Stomach (tissue), 8 donors: ENCODE measurements at regions not wholly inside any gene's neighbourhood (a gene's known extent, or its start where the extent isn't known, plus 50 kb on each side); places are given as distances from the start of the nearest gene placed in this dataset.

Experiments used
- DNase-seq, 2 donors: peaks; one replicate each; pipeline versions ENCODE4 v3.0.0 to v3.0.0-alpha.2; 2013 to 2019
- H3K27ac ChIP-seq, 5 donors: fragments of 200-600 bp in 4 of 5; sonication (generic) in 4 of 5; one replicate each; pipeline ENCODE4 v1.5.1; 2013 to 2019; ENCODE audit warnings: mild to moderate bottlenecking in 1 of 5, moderate library complexity in 1 of 5
- H3K27me3 ChIP-seq, 3 donors: fragments of 200-600 bp; sonication (generic); one replicate each; pipeline ENCODE4 v1.5.1; 2017 to 2019; ENCODE audit warnings: mixed run types in 1 of 3
- H3K36me3 ChIP-seq, 4 donors: fragments of 200-600 bp; sonication (generic); 1 replicate in 3 of 4; 2 replicates in 1 of 4; pipeline ENCODE4 v1.5.1; 2016 to 2019
- H3K4me1 ChIP-seq, 4 donors: fragments of 200-600 bp; sonication (generic); one replicate each; pipeline ENCODE4 v1.5.1; 2016 to 2019
- H3K4me3 ChIP-seq, 4 donors: fragments of 200-600 bp; sonication (generic) in 3 of 4; one replicate each; pipeline ENCODE4 v1.5.1; 2016 to 2019; ENCODE audit warnings: mild to moderate bottlenecking in 1 of 4
- H3K9me3 ChIP-seq, 4 donors: fragments of 200-600 bp; sonication (generic); one replicate each; pipeline ENCODE4 v1.5.1; 2016 to 2019
- EP300 ChIP-seq: sonication (generic); formaldehyde crosslinking; IDR thresholded peaks from one replicate; pipeline ENCODE4 v1.6.1; 2017; ENCODE audit warnings: antibody characterized with exemption
- POLR2A ChIP-seq, 4 donors: fragments of 450-650 bp; IDR thresholded peaks; one replicate each; pipeline ENCODE4 v1.6.1; 2016; ENCODE audit warnings: antibody characterized with exemption in 4 of 4, control low read depth in 2 of 4, mild to moderate bottlenecking in 1 of 4, moderate library complexity in 1 of 4
- POLR2AphosphoS5 ChIP-seq, 3 donors: sonication (generic); formaldehyde crosslinking; IDR thresholded peaks; one replicate each; pipeline ENCODE4 v1.6.1; 2016; ENCODE audit warnings: antibody characterized with exemption in 3 of 3
- WGBS, 5 donors: extraction: QIAGEN DNeasy Blood & Tissue Kit in 3 of 5; methylation state at CpG; one replicate each; pipeline versions ENCODE4 v1.1.5 to v1.1.7; 2013 to 2018; 5-methylcytosine and 5-hydroxymethylcytosine counted together
- intact Hi-C: fragments of 100-400 bp; cut with DNase I; formaldehyde crosslinking; loops from one replicate; pipeline ENCODE4 v1.15.1; 2023; ENCODE audit warnings: low total_unique reads
- TF ChIP-seq, protein P1 (sequence below), 7 experiments: fragments of 450-650 bp in 4 of 7; fragments of 200-600 bp in 3 of 7; sonication (generic) in 3 of 7; IDR thresholded peaks; one replicate each; pipeline ENCODE4 v1.5.1; 2016 to 2019; ENCODE audit warnings: antibody characterized with exemption in 7 of 7, control low read depth in 2 of 7, mild to moderate bottlenecking in 1 of 7
- donor health status: healthy with polysubstance abuse.
- donor health status: Bipolar disorder and iron deficiency.
- donor health status: healthy.

GRCh38 chr1:115545791-115546733 lies 95.7 kb upstream of the VANGL1 start:
- DNase-seq = peak; percentile 40 to 74
- intact Hi-C loops = no loop called here
- WGBS, 5 donors = 40 to 51% (median 48%) methylated on average over 9 of the region's 9 CpGs
- H3K9me3 ChIP-seq = no peaks in the 10 kb centered on the region
- TF ChIP-seq, protein P1, sequence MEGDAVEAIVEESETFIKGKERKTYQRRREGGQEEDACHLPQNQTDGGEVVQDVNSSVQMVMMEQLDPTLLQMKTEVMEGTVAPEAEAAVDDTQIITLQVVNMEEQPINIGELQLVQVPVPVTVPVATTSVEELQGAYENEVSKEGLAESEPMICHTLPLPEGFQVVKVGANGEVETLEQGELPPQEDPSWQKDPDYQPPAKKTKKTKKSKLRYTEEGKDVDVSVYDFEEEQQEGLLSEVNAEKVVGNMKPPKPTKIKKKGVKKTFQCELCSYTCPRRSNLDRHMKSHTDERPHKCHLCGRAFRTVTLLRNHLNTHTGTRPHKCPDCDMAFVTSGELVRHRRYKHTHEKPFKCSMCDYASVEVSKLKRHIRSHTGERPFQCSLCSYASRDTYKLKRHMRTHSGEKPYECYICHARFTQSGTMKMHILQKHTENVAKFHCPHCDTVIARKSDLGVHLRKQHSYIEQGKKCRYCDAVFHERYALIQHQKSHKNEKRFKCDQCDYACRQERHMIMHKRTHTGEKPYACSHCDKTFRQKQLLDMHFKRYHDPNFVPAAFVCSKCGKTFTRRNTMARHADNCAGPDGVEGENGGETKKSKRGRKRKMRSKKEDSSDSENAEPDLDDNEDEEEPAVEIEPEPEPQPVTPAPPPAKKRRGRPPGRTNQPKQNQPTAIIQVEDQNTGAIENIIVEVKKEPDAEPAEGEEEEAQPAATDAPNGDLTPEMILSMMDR (IDR thresholded peaks at IDR 0.05) = peak in 4 of 7 experiments; percentile 22 to 39 (median 32)
- no peak for TF ChIP-seq POLR2A (IDR thresholded peaks at IDR 0.05)
- TF ChIP-seq POLR2AphosphoS5 (IDR thresholded peaks at IDR 0.05) = no peak
- TF ChIP-seq EP300 = no peak
- no peaks in the 10 kb centered on the region for H3K27me3 ChIP-seq
- no peaks in the 10 kb centered on the region for H3K36me3 ChIP-seq
- peaks cover 0 to 10% (median 4%) of the 10 kb centered on the region in 4 donors for H3K4me1 ChIP-seq
- no peak overlapping the region for H3K4me3 ChIP-seq
- H3K27ac ChIP-seq = no peak overlapping the region

- TF ChIP-seq EP300 (no peak), POLR2A (IDR thresholded peaks at IDR 0.05) (no peak), POLR2AphosphoS5 (IDR thresholded peaks at IDR 0.05) (no peak)
- TF ChIP-seq, protein P1 (IDR thresholded peaks at IDR 0.05) = no peak
- Histone ChIP-seq H3K9me3 (no peaks in the 10 kb centered on the region), H3K4me1 (peaks cover 0 to 10% (median 4%) of the 10 kb centered on the region in 4 donors), H3K27me3 (no peaks in the 10 kb centered on the region), H3K27ac (peak overlapping the region in 1 of 5 donors; percentile 25), H3K36me3 (no peaks in the 10 kb centered on the region), H3K4me3 (no peak overlapping the region)
- DNase-seq = no peak
- WGBS, 5 donors = 75 to 85% (median 80%) methylated on average over 15 of the region's 15 CpGs
- intact Hi-C loops = no loop called here
These were observed 96.6 kb upstream of the VANGL1 start for GRCh38 chr1:115545096-115545720.

DNA sequence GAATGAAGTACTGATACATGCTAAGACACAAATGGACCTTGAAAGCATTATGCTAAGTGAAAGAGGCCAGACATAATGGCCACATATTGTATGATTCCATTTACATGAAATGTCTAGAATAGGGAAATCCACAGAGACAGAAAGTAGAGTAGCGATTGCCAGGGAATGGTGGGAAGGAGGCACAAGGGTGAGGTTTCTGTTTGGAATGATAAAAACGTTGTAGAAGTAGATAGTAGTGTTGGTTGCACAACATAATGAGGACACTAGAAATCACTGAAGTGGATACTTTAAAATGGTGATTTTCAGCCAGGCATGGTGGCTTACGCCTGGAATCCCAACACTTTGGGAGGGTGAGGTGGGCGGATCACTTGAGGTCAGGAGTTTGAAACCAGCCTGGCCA lies 97.6 kb upstream of the VANGL1 start:
- no peaks in the 10 kb centered on the region for H3K36me3 ChIP-seq
- peaks cover 0 to 10% (median 4%) of the 10 kb centered on the region in 4 donors for H3K4me1 ChIP-seq
- H3K4me3 ChIP-seq = no peak overlapping the region
- intact Hi-C loops = no loop called here
- WGBS, 5 donors = 73 to 81% (median 74%) methylated on average over 4 of the region's 4 CpGs
- H3K27me3 ChIP-seq = no peaks in the 10 kb centered on the region
- TF ChIP-seq POLR2A (IDR thresholded peaks at IDR 0.05) = no peak
- no peak for TF ChIP-seq POLR2AphosphoS5 (IDR thresholded peaks at IDR 0.05)
- TF ChIP-seq EP300 = no peak
- TF ChIP-seq, protein P1 (IDR thresholded peaks at IDR 0.05) = no peak
- no peak for DNase-seq
- no peaks in the 10 kb centered on the region for H3K9me3 ChIP-seq
- no peak overlapping the region for H3K27ac ChIP-seq

DNA sequence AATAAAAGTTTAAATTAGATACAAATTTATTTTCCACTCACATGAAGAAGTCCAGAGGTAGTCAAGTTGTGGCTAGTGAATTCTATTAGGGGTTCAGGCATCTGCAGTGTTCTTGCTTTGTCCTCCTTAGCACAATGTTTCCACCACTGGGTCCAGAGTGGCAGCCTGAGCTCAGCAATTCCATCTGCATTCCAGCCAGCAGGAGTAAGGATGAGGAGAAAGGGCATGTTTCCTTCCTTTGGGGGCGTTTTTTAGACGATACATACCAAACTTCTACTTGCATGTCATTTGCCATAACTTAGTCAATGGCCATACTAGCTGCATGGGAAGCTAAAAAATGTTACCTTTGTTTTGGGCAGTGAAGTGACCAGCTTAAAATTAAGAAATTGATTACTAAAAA lies 98.5 kb upstream of the VANGL1 start:
- peaks cover 0 to 10% (median 4%) of the 10 kb centered on the region in 4 donors for H3K4me1 ChIP-seq
- 67 to 94% (median 81%) methylated on average over 2 of the region's 2 CpGs for WGBS, 5 donors
- DNase-seq = no peak
- H3K4me3 ChIP-seq = no peak overlapping the region
- no peak overlapping the region for H3K27ac ChIP-seq
- intact Hi-C loops = no loop called here
- H3K27me3 ChIP-seq = no peaks in the 10 kb centered on the region
- H3K36me3 ChIP-seq = no peaks in the 10 kb centered on the region
- H3K9me3 ChIP-seq = no peaks in the 10 kb centered on the region
- TF ChIP-seq POLR2AphosphoS5 (IDR thresholded peaks at IDR 0.05) = no peak
- TF ChIP-seq, protein P1 (IDR thresholded peaks at IDR 0.05) = no peak
- no peak for TF ChIP-seq EP300
- TF ChIP-seq POLR2A (IDR thresholded peaks at IDR 0.05) = no peak
